SK-N-SH (cell line): ENCODE measurements at regions not wholly inside any gene's neighbourhood (a gene's known extent, or its start where the extent isn't known, plus 50 kb on each side); places are given as distances from the start of the nearest gene placed in this dataset.

Source experiments
- CTCF ChIA-PET: fragments of 300-600, 350-600 bp; formaldehyde crosslinking; extraction: SDS; loops from one replicate; lab custom pipeline; 2021; lab: Yijun Ruan, JAX
- POLR2A ChIA-PET: fragments of 350-600 bp; sonication (Branson Sonifier 250); formaldehyde crosslinking; extraction: SDS; loops from one replicate; lab custom pipeline; 2020; ENCODE audit warnings: antibody characterized with exemption, inconsistent platforms; lab: Yijun Ruan, JAX
- DNase-seq: peaks from one replicate; pipeline ENCODE4 v3.0.0; 2012
- H2AFZ ChIP-seq: fragments of 200-600 bp; sonication (generic); 2 replicates; pipeline ENCODE4 v1.8.1; 2016; ENCODE audit warnings: antibody characterized with exemption, mild to moderate bottlenecking, low read depth
- H3F3A ChIP-seq: fragments of 200-600 bp; sonication (generic); replicated peaks from 2 replicates; pipeline ENCODE3; 2016; ENCODE audit warnings: antibody characterized with exemption, mild to moderate bottlenecking; ENCODE audit not compliant: insufficient read depth
- H3K27ac ChIP-seq, 2 experiments: fragments of 200-500 bp in 1 of 2; fragments of 200-600 bp in 1 of 2; sonication (Bioruptor generic) in 1 of 2; sonication (generic), shearing (Covaris generic) in 1 of 2; 2 replicates each; pipeline versions ENCODE4 v1.5.1 to v1.6.1; 2014 to 2016; ENCODE audit warnings: low read depth in 2 of 2, inconsistent platforms in 1 of 2, low read length in 1 of 2, mild to moderate bottlenecking in 1 of 2, mixed read lengths in 1 of 2
- H3K27me3 ChIP-seq: fragments of 200-600 bp; sonication (generic), shearing (Covaris generic); 2 replicates; pipeline ENCODE4 v1.6.1; 2016; ENCODE audit warnings: mixed run types; ENCODE audit not compliant: insufficient read depth
- H3K36me3 ChIP-seq, 2 experiments: fragments of 200-500 bp in 1 of 2; fragments of 200-600 bp in 1 of 2; sonication (Bioruptor generic) in 1 of 2; sonication (generic) in 1 of 2; replicated peaks in 1 of 2; 2 replicates each; pipeline versions ENCODE3 to v1.5.1; 2014 to 2016; ENCODE audit warnings: low read length in 1 of 2, mild to moderate bottlenecking in 1 of 2; ENCODE audit not compliant: insufficient read depth in 2 of 2, control insufficient read depth in 1 of 2
- H3K4me1 ChIP-seq, 2 experiments: fragments of 200-500 bp in 1 of 2; fragments of 200-600 bp in 1 of 2; sonication (Bioruptor generic) in 1 of 2; sonication (generic), shearing (Covaris generic) in 1 of 2; 2 replicates each; pipeline versions ENCODE4 v1.5.1 to v1.6.1; 2014 to 2016; ENCODE audit warnings: low read depth in 1 of 2, low read length in 1 of 2, mixed run types in 1 of 2; ENCODE audit not compliant: insufficient read depth in 2 of 2, control insufficient read depth in 1 of 2
- H3K4me2 ChIP-seq: fragments of 200-600 bp; sonication (generic), shearing (Covaris generic); 2 replicates; pipeline ENCODE4 v1.6.1; 2017; ENCODE audit warnings: mixed run types
- H3K4me3 ChIP-seq, 2 experiments: fragments of 200-500 bp in 1 of 2; fragments of 200-600 bp in 1 of 2; sonication (Bioruptor generic) in 1 of 2; sonication (generic), shearing (Covaris generic) in 1 of 2; 2 replicates each; pipeline versions ENCODE4 v1.5.1 to v1.8.1; 2014 to 2016; ENCODE audit warnings: low read depth in 2 of 2, inconsistent platforms in 1 of 2, low read length in 1 of 2, mild to moderate bottlenecking in 1 of 2, mixed read lengths in 1 of 2, moderate library complexity in 1 of 2
- H3K79me2 ChIP-seq: fragments of 200-600 bp; sonication (generic); 2 replicates; pipeline ENCODE4 v1.8.1; 2017; ENCODE audit warnings: mild to moderate bottlenecking; ENCODE audit not compliant: insufficient read depth
- H3K9ac ChIP-seq: fragments of 200-600 bp; sonication (generic); 2 replicates; pipeline ENCODE4 v1.6.1; 2017; ENCODE audit warnings: mixed run types
- H3K9me2 ChIP-seq: fragments of 200-600 bp; sonication (generic); 2 replicates; pipeline ENCODE4 v1.6.1; 2017; ENCODE audit warnings: mixed run types
- H3K9me3 ChIP-seq: fragments of 200-600 bp; sonication (generic); 2 replicates; pipeline ENCODE4 v1.6.1; 2017; ENCODE audit warnings: mixed run types, mild to moderate bottlenecking, moderate library complexity
- H4K20me1 ChIP-seq: fragments of 200-600 bp; sonication (generic); 2 replicates; pipeline ENCODE4 v1.6.1; 2017; ENCODE audit warnings: mild to moderate bottlenecking, mixed run types; ENCODE audit not compliant: insufficient read depth
- ELF1 ChIP-seq: IDR thresholded peaks from 2 replicates; pipeline ENCODE4 v1.4.0; 2012
- EP300 ChIP-seq, 2 experiments: IDR thresholded peaks; 2 replicates each; pipeline versions ENCODE4 v1.4.0 to v1.6.1; 2012; ENCODE audit warnings: borderline replicate concordance in 1 of 2, low read depth in 1 of 2, low read length in 1 of 2
- MAX ChIP-seq: IDR thresholded peaks from 2 replicates; pipeline ENCODE4 v1.4.0; 2012; ENCODE audit warnings: low read depth
- MEF2A ChIP-seq: IDR thresholded peaks from 2 replicates; pipeline ENCODE4 v1.4.0; 2012; ENCODE audit warnings: low read depth, borderline replicate concordance
- REST ChIP-seq: IDR thresholded peaks from 2 replicates; pipeline ENCODE4 v1.6.1; 2012; ENCODE audit warnings: mild to moderate bottlenecking, low read depth, low read length, moderate library complexity
- RFX5 ChIP-seq: IDR thresholded peaks from 2 replicates; pipeline ENCODE4 v1.6.1; 2012; ENCODE audit warnings: mild to moderate bottlenecking, improper control_type of control experiment, low read length
- SIN3A ChIP-seq: IDR thresholded peaks from 2 replicates; pipeline ENCODE4 v1.6.1; 2012; ENCODE audit warnings: low read depth, mild to moderate bottlenecking, low read length, moderate library complexity, borderline replicate concordance
- YY1 ChIP-seq: IDR thresholded peaks from 2 replicates; pipeline ENCODE4 v1.4.0; 2012; ENCODE audit warnings: low read depth, mild to moderate bottlenecking
- WGBS: methylation state at CpG from one replicate; pipeline ENCODE4 v1.1.6; 2017; ENCODE audit warnings: low lambda C conversion rate; 5-methylcytosine and 5-hydroxymethylcytosine counted together
- TF ChIP-seq, protein P1 (sequence below): fragments of 200-600 bp; sonication (generic); IDR thresholded peaks from 2 replicates; pipeline ENCODE4 v1.6.1; 2017; ENCODE audit warnings: antibody characterized with exemption, mild to moderate bottlenecking, moderate library complexity

GRCh38 chr6:121961619-121962125 is 437.8 kb upstream of the HSF2 start:
- Histone ChIP-seq H3K27ac (no peak overlapping the region), H3K36me3 (no peaks in the 10 kb centered on the region), H3K4me3 (no peak overlapping the region), H3K9me2 (no peaks in the 10 kb centered on the region), H3F3A (no peaks in the 10 kb centered on the region), H2AFZ (no peak overlapping the region), H3K27me3 (no peaks in the 10 kb centered on the region), H3K4me2 (no peak overlapping the region), H3K9ac (no peak overlapping the region), H3K9me3 (no peaks in the 10 kb centered on the region), H3K79me2 (no peaks in the 10 kb centered on the region), H4K20me1 (no peaks in the 10 kb centered on the region), H3K4me1 (no peaks in the 10 kb centered on the region)
- 81% methylated on average over 1 of the region's 1 CpG for WGBS
- CTCF ChIA-PET = no interaction called here
- POLR2A ChIA-PET = no interaction called here
- no peak for TF ChIP-seq SIN3A
- TF ChIP-seq, protein P1, sequence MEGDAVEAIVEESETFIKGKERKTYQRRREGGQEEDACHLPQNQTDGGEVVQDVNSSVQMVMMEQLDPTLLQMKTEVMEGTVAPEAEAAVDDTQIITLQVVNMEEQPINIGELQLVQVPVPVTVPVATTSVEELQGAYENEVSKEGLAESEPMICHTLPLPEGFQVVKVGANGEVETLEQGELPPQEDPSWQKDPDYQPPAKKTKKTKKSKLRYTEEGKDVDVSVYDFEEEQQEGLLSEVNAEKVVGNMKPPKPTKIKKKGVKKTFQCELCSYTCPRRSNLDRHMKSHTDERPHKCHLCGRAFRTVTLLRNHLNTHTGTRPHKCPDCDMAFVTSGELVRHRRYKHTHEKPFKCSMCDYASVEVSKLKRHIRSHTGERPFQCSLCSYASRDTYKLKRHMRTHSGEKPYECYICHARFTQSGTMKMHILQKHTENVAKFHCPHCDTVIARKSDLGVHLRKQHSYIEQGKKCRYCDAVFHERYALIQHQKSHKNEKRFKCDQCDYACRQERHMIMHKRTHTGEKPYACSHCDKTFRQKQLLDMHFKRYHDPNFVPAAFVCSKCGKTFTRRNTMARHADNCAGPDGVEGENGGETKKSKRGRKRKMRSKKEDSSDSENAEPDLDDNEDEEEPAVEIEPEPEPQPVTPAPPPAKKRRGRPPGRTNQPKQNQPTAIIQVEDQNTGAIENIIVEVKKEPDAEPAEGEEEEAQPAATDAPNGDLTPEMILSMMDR = no peak
- TF ChIP-seq EP300 (IDR thresholded peaks at IDR 0.05; ENCODE audit: borderline replicate concordance in 1 of 2, low read depth in 1 of 2, low read length in 1 of 2) = no peak
- no peak for TF ChIP-seq ELF1
- no peak for TF ChIP-seq RFX5
- DNase-seq = no peak

DNA sequence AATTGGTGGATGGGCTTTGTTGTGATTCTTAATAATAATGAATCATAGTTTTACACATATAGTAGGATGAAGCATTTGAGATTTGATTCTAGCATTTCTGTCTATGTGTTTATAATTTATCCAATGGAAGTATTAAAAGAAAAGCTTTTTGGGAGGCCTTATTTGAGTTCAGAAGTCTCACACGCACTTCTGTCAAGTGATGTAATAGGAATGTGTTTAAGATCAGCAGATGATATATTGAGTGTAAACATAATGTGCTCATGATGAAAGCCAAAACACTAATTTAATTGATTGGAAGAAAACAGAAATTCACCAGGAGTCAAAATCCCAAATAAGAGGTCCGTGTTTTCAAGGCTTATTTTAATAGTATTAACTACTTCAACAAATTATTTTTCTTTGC is 435.6 kb upstream of the HSF2 start:
- Histone ChIP-seq H3K4me1 (no peaks in the 10 kb centered on the region), H3K9me2 (no peaks in the 10 kb centered on the region), H4K20me1 (no peaks in the 10 kb centered on the region), H2AFZ (no peak overlapping the region), H3F3A (no peaks in the 10 kb centered on the region), H3K4me3 (no peak overlapping the region), H3K4me2 (no peak overlapping the region), H3K79me2 (no peaks in the 10 kb centered on the region), H3K27me3 (no peaks in the 10 kb centered on the region), H3K9me3 (no peaks in the 10 kb centered on the region), H3K27ac (no peak overlapping the region), H3K36me3 (no peaks in the 10 kb centered on the region), H3K9ac (no peak overlapping the region)
- TF ChIP-seq MEF2A (no peak), MAX (no peak), YY1 (no peak), REST (no peak)
- CTCF ChIA-PET = no interaction called here
- POLR2A ChIA-PET = no interaction called here
- DNase-seq = no peak
- WGBS = 82% methylated on average over 2 of the region's 2 CpGs
